GM12892 (cell line): ENCODE measurements at regions not wholly inside any gene's neighbourhood (a gene's known extent, or its start where the extent isn't known, plus 50 kb on each side); places are given as distances from the start of the nearest gene placed in this dataset.

Source experiments
- POLR2A ChIP-seq: IDR thresholded peaks from 2 replicates; pipeline ENCODE4 v1.6.1; 2011; ENCODE audit warnings: low read depth, low read length, control low read depth
- POLR2AphosphoS5 ChIP-seq: IDR thresholded peaks from 2 replicates; pipeline ENCODE4 v1.6.1; 2011; ENCODE audit warnings: low read depth, low read length, control low read depth

GRCh38 chr1:195709821-195710220 is 898.4 kb downstream of the KCNT2 start:
- TF ChIP-seq POLR2AphosphoS5 (no peak), POLR2A (no peak)
